ENCODE measurements at regions not wholly inside any gene's neighbourhood (a gene's known extent, or its start where the extent isn't known, plus 50 kb on each side); places are given as distances from the start of the nearest gene placed in this dataset.

GRCh38 chr2:240324312-240325015, 111.0 kb upstream of the GPC1 start:
- no peak for DNase-seq

GRCh38 chr2:240325016-240326007, 110.2 kb upstream of the GPC1 start:
- no peak for DNase-seq

GRCh38 chr2:240326246-240326645, 109.2 kb upstream of the GPC1 start:
- no peak for DNase-seq

- no peak for DNase-seq
Observed at GRCh38 chr2:240326886-240327285, 108.6 kb upstream of the GPC1 start.

- DNase-seq: no peak
Observed at GRCh38 chr2:240327566-240327965, 107.9 kb upstream of the GPC1 start.

- no peak for DNase-seq
Observed at GRCh38 chr2:240328526-240328925, 106.9 kb upstream of the GPC1 start.

- no peak for DNase-seq
Observed at GRCh38 chr2:240329116-240329665, 106.3 kb upstream of the GPC1 start.

- DNase-seq: no peak
Observed at GRCh38 chr2:240329778-240330177, 105.7 kb upstream of the GPC1 start.

- DNase-seq: no peak
Observed at GRCh38 chr2:240333985-240334384, 101.5 kb upstream of the GPC1 start.

- DNase-seq: no peak
Observed at GRCh38 chr2:240335061-240335460, 100.4 kb upstream of the GPC1 start.

GRCh38 chr2:240336820-240337427, 98.5 kb upstream of the GPC1 start:
- DNase-seq: no peak

GRCh38 chr2:240338274-240338673, 97.2 kb upstream of the GPC1 start:
- no peak for DNase-seq

GRCh38 chr2:240339411-240340360, 95.8 kb upstream of the GPC1 start:
- no peak for DNase-seq

- DNase-seq: no peak
Observed at GRCh38 chr2:240340361-240340761, 95.1 kb upstream of the GPC1 start.

GRCh38 chr2:240341064-240341463, 94.4 kb upstream of the GPC1 start:
- no peak for DNase-seq

GRCh38 chr2:240343548-240343947, 91.9 kb upstream of the GPC1 start:
- no peak for DNase-seq

GRCh38 chr2:240344904-240345303, 90.6 kb upstream of the GPC1 start:
- no peak for DNase-seq

GRCh38 chr2:240346015-240346752, 89.3 kb upstream of the GPC1 start:
- DNase-seq: no peak

GRCh38 chr2:240346753-240347372, 88.6 kb upstream of the GPC1 start:
- DNase-seq: no peak

GRCh38 chr2:240347373-240347940, 88.0 kb upstream of the GPC1 start:
- no peak for DNase-seq
